ENCODE measurements at regions not wholly inside any gene's neighbourhood (a gene's known extent, or its start where the extent isn't known, plus 50 kb on each side); places are given as distances from the start of the nearest gene placed in this dataset.

GRCh38 chr6:67292169-67292568 is 1342.9 kb upstream of the ADGRB3 start:
- ATAC-seq, result no peak
- DNase-seq (ENCODE audit: low spot score), result no peak
- intact Hi-C loops (cut with DNase I), result no loop called here

- ATAC-seq (no peak), DNase-seq (ENCODE audit: low spot score) (no peak)
- intact Hi-C loops (cut with DNase I), result no loop called here
Observed at GRCh38 chr6:67287566-67287965, 1347.5 kb upstream of the ADGRB3 start.

GRCh38 chr6:67285770-67286495 is 1349.1 kb upstream of the ADGRB3 start:
- ATAC-seq, result no peak
- no peak for DNase-seq (ENCODE audit: low spot score)
- intact Hi-C loops (cut with DNase I), result no loop called here

GRCh38 chr6:67277312-67277711 is 1357.8 kb upstream of the ADGRB3 start:
- intact Hi-C loops (cut with DNase I), result no loop called here
- DNase-seq (ENCODE audit: low spot score), result no peak
- ATAC-seq, result no peak

GRCh38 chr6:67265996-67266921 is 1368.8 kb upstream of the ADGRB3 start:
- DNase-seq (ENCODE audit: low spot score) (no peak), ATAC-seq (no peak)
- intact Hi-C loops (cut with DNase I), result no loop called here

GRCh38 chr6:67252663-67253062 is 1382.4 kb upstream of the ADGRB3 start:
- DNase-seq (ENCODE audit: low spot score) (no peak), ATAC-seq (no peak)
- intact Hi-C loops (cut with DNase I), result no loop called here

GRCh38 chr6:67248077-67248476 is 1387.0 kb upstream of the ADGRB3 start:
- ATAC-seq, result no peak
- no peak for DNase-seq (ENCODE audit: low spot score)
- intact Hi-C loops (cut with DNase I), result no loop called here

- intact Hi-C loops (cut with DNase I), result no loop called here
- DNase-seq (ENCODE audit: low spot score) (no peak), ATAC-seq (no peak)
Observed at GRCh38 chr6:67244037-67244436, 1391.0 kb upstream of the ADGRB3 start.

GRCh38 chr6:67237277-67237676 is 1397.8 kb upstream of the ADGRB3 start:
- intact Hi-C loops (cut with DNase I), result no loop called here
- ATAC-seq (no peak), DNase-seq (ENCODE audit: low spot score) (no peak)

- intact Hi-C loops (cut with DNase I), result no loop called here
- ATAC-seq, result no peak
Observed at GRCh38 chr6:67231092-67231491, 1404.0 kb upstream of the ADGRB3 start.

GRCh38 chr6:67224989-67225388 is 1410.1 kb upstream of the ADGRB3 start:
- ATAC-seq (no peak), DNase-seq (ENCODE audit: low spot score) (no peak)
- intact Hi-C loops (cut with DNase I), result no loop called here

More at GRCh38 chr6:67231092-67231491, 1404.0 kb upstream of the ADGRB3 start:
- DNase-seq (ENCODE audit: low spot score), result no peak

GRCh38 chr6:67221226-67221625 is 1413.9 kb upstream of the ADGRB3 start:
- intact Hi-C loops (cut with DNase I), result no loop called here
- no peak for ATAC-seq

GRCh38 chr6:67219346-67219745 is 1415.7 kb upstream of the ADGRB3 start:
- no peak for DNase-seq (ENCODE audit: low spot score)
- no peak for ATAC-seq
- intact Hi-C loops (cut with DNase I), result no loop called here

More at GRCh38 chr6:67221226-67221625, 1413.9 kb upstream of the ADGRB3 start:
- DNase-seq (ENCODE audit: low spot score), result no peak

- intact Hi-C loops (cut with DNase I), result no loop called here
- DNase-seq (ENCODE audit: low spot score) (no peak), ATAC-seq (no peak)
Observed at GRCh38 chr6:67212584-67212983, 1422.5 kb upstream of the ADGRB3 start.

- ATAC-seq (no peak), DNase-seq (ENCODE audit: low spot score) (no peak)
- intact Hi-C loops (cut with DNase I), result no loop called here
Observed at GRCh38 chr6:67210450-67210849, 1424.6 kb upstream of the ADGRB3 start.

- ATAC-seq, result no peak
- intact Hi-C loops (cut with DNase I), result no loop called here
- no peak for DNase-seq (ENCODE audit: low spot score)
Observed at GRCh38 chr6:67201563-67201962, 1433.5 kb upstream of the ADGRB3 start.

GRCh38 chr6:67200626-67201403 is 1434.3 kb upstream of the ADGRB3 start:
- ATAC-seq (no peak), DNase-seq (ENCODE audit: low spot score) (no peak)
- intact Hi-C loops (cut with DNase I), result no loop called here

- intact Hi-C loops (cut with DNase I), result no loop called here
- ATAC-seq (no peak), DNase-seq (ENCODE audit: low spot score) (no peak)
Observed at GRCh38 chr6:67199425-67199824, 1435.7 kb upstream of the ADGRB3 start.

- DNase-seq (ENCODE audit: low spot score) (no peak), ATAC-seq (no peak)
- intact Hi-C loops (cut with DNase I), result no loop called here
Observed at GRCh38 chr6:67190733-67191132, 1444.3 kb upstream of the ADGRB3 start.

GRCh38 chr6:67184405-67184804 is 1450.7 kb upstream of the ADGRB3 start:
- no peak for ATAC-seq
- DNase-seq (ENCODE audit: low spot score), result no peak
- intact Hi-C loops (cut with DNase I), result no loop called here
